Tibial nerve (tissue), 4 donors: ENCODE measurements at regions not wholly inside any gene's neighbourhood (a gene's known extent, or its start where the extent isn't known, plus 50 kb on each side); places are given as distances from the start of the nearest gene placed in this dataset.

Source experiments
- CTCF ChIP-seq, 5 experiments: fragments of 200-600 bp in 3 of 5; fragments of 450-650 bp in 2 of 5; sonication (generic) in 3 of 5; IDR thresholded peaks; one replicate each; pipeline ENCODE4 v1.5.1; 2016 to 2019; ENCODE audit warnings: antibody characterized with exemption in 5 of 5, mild to moderate bottlenecking in 3 of 5, moderate library complexity in 2 of 5
- EP300 ChIP-seq, 2 donors: sonication (generic); formaldehyde crosslinking; IDR thresholded peaks; one replicate each; pipeline ENCODE4 v1.6.1; 2017; ENCODE audit warnings: antibody characterized with exemption in 2 of 2, mild to moderate bottlenecking in 1 of 2

GRCh38 chr1:208910161-208910560, 666.0 kb upstream of the PLXNA2 start:
- no peak for TF ChIP-seq CTCF (IDR thresholded peaks at IDR 0.05)
- TF ChIP-seq EP300 (IDR thresholded peaks at IDR 0.05), result no peak
